B cell (primary cell): ENCODE measurements at regions not wholly inside any gene's neighbourhood (a gene's known extent, or its start where the extent isn't known, plus 50 kb on each side); places are given as distances from the start of the nearest gene placed in this dataset.

Experiments
- ATAC-seq: fragments of 200-7000 bp; cut with Tn5 transposase; one replicate; pipeline ENCODE4 v1.10.0; 2021; ENCODE audit warnings: low read depth, mild to moderate bottlenecking, moderate number of reproducible peaks, moderate library complexity
- CTCF ChIA-PET: fragments of 350-600 bp; sonication (Branson Sonifier 250); formaldehyde crosslinking; loops from one replicate; lab custom pipeline; 2021; ENCODE audit warnings: antibody characterized with exemption, inconsistent platforms; lab: Charles Lee
- POLR2A ChIA-PET: fragments of 350-600 bp; sonication (Branson Sonifier 250); formaldehyde crosslinking; loops from one replicate; lab custom pipeline; 2021; ENCODE audit warnings: antibody characterized with exemption; lab: Charles Lee
- DNase-seq: peaks from one replicate; pipeline ENCODE4 v3.0.0; 2013
- H2AFZ ChIP-seq: 2 replicates; pipeline ENCODE4 v1.6.1; 2012; ENCODE audit warnings: mild to moderate bottlenecking, low read depth, low read length; ENCODE audit not compliant: insufficient read depth, poor library complexity, severe bottlenecking
- H3K27ac ChIP-seq, 2 donors: 1 replicate in 1 of 2; 2 replicates in 1 of 2; pipeline ENCODE4 v1.5.1; 2012 to 2013; ENCODE audit warnings: low read length in 2 of 2, mild to moderate bottlenecking in 2 of 2, moderate library complexity in 1 of 2
- H3K27me3 ChIP-seq, 4 experiments: fragments of 200-600 bp in 1 of 4; sonication (generic) in 1 of 4; replicated peaks in 1 of 4; 1 replicate in 2 of 4; 2 replicates in 2 of 4; pipeline versions ENCODE4 v1.6.1 to v1.7.0; 2013 to 2016; ENCODE audit warnings: low read length in 3 of 4, mild to moderate bottlenecking in 2 of 4, mixed read lengths in 1 of 4, moderate library complexity in 1 of 4; ENCODE audit not compliant: insufficient read depth in 4 of 4, control insufficient read depth in 3 of 4; ENCODE audit errors: control extremely low read depth in 1 of 4
- H3K36me3 ChIP-seq, 2 experiments: replicated peaks in 1 of 2; 1 replicate in 1 of 2; 2 replicates in 1 of 2; pipeline versions ENCODE4 v1.6.1 to v1.7.1; 2013; ENCODE audit warnings: low read length in 1 of 2; ENCODE audit not compliant: insufficient read depth in 2 of 2, control insufficient read depth in 1 of 2; ENCODE audit errors: control extremely low read depth in 1 of 2, extremely low read depth in 1 of 2
- H3K4me1 ChIP-seq, 2 donors: fragments of 200-600 bp in 1 of 2; sonication (generic) in 1 of 2; 1 replicate in 1 of 2; 2 replicates in 1 of 2; pipeline versions ENCODE4 v1.5.1 to v1.6.1; 2013 to 2017; ENCODE audit warnings: low read length in 2 of 2; ENCODE audit not compliant: control insufficient read depth in 2 of 2, insufficient read depth in 2 of 2
- H3K4me2 ChIP-seq: replicated peaks from 2 replicates; pipeline ENCODE3; 2012; ENCODE audit warnings: mild to moderate bottlenecking, low read depth, low read length; ENCODE audit not compliant: poor library complexity, severe bottlenecking
- H3K4me3 ChIP-seq, 5 experiments: fragments of 200-600 bp in 1 of 5; sonication (generic) in 1 of 5; 1 replicate in 3 of 5; 2 replicates in 2 of 5; pipeline versions ENCODE4 v1.5.1 to v1.7.0; 2011 to 2016; ENCODE audit warnings: low read length in 4 of 5, mild to moderate bottlenecking in 4 of 5, low read depth in 2 of 5, control low read depth in 1 of 5, moderate library complexity in 1 of 5; ENCODE audit not compliant: insufficient read depth in 1 of 5; ENCODE audit errors: control extremely low read depth in 1 of 5, extremely low read depth in 1 of 5
- H3K79me2 ChIP-seq: fragments of 200-600 bp; sonication (generic); one replicate; pipeline ENCODE4 v1.6.0; 2016; ENCODE audit warnings: low read length; ENCODE audit not compliant: control insufficient read depth, insufficient read depth
- H3K9ac ChIP-seq: fragments of 200-600 bp; sonication (generic); 2 replicates; pipeline ENCODE4 v1.6.1; 2017; ENCODE audit warnings: mild to moderate bottlenecking, low read length, moderate library complexity
- H3K9me3 ChIP-seq, 3 donors: one replicate each; pipeline versions ENCODE4 v1.6.1 to v1.7.1; 2013; ENCODE audit warnings: low read length in 2 of 3; ENCODE audit not compliant: control insufficient read depth in 2 of 3, insufficient read depth in 1 of 3; ENCODE audit errors: control extremely low read depth in 1 of 3
- H4K20me1 ChIP-seq: 2 replicates; pipeline ENCODE4 v1.6.0; 2012; ENCODE audit warnings: mild to moderate bottlenecking, low read length; ENCODE audit not compliant: insufficient read depth, control insufficient read depth, poor library complexity, severe bottlenecking
- H3K27ac Mint-ChIP-seq: one replicate; pipeline ENCODE4 v1.8.0; 2021; ENCODE audit warnings: mixed read lengths
- H3K27me3 Mint-ChIP-seq: one replicate; pipeline ENCODE4 v1.8.0; 2021; ENCODE audit warnings: mixed read lengths
- H3K4me1 Mint-ChIP-seq: one replicate; pipeline ENCODE4 v1.8.0; 2021; ENCODE audit warnings: mixed read lengths
- H3K4me3 Mint-ChIP-seq: one replicate; pipeline ENCODE4 v1.8.0; 2021; ENCODE audit warnings: mixed read lengths
- H3K9me3 Mint-ChIP-seq: one replicate; pipeline ENCODE4 v1.8.0; 2022; ENCODE audit warnings: mixed read lengths; ENCODE audit not compliant: insufficient read depth
- EZH2 ChIP-seq: IDR thresholded peaks from 2 replicates; pipeline ENCODE4 v1.6.1; 2012; ENCODE audit warnings: borderline replicate concordance, low read depth, mild to moderate bottlenecking, moderate library complexity, low read length; ENCODE audit not compliant: insufficient read depth, poor library complexity, severe bottlenecking
- WGBS: methylation state at CpG from one replicate; pipeline ENCODE4 v1.1.5; 2013; ENCODE audit warnings: missing lambda C conversion rate; ENCODE audit not compliant: insufficient coverage; 5-methylcytosine and 5-hydroxymethylcytosine counted together
- intact Hi-C: fragments of 100-400 bp; cut with micrococcal nuclease; formaldehyde crosslinking; loops from one replicate; pipeline ENCODE4 v1.10.0; 2022
- TF ChIP-seq, protein P1 (sequence below): fragments of 200-600 bp; IDR thresholded peaks from one replicate; pipeline ENCODE4 v1.8.0; 2022; ENCODE audit warnings: antibody characterized with exemption, mild to moderate bottlenecking

DNA sequence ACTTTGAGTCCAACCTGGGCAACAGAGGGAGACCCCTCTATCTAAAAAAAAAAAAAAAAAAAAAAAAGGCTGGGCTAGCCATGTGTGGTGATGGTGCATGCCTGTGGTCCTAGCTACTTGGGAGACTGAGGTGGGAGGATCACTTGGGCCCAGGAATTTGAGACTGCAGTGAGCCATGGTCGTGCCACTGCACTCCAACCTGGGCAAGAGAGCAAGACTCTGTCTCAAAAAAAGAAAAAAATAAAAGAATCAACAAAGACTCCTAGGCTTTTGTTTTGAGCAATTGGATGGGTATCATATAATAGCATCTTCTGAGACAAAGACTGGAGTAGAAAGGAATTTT, 481.7 kb upstream of the PAPPA start:
- no peaks in the 10 kb centered on the region for H3K4me1 ChIP-seq
- no peak for TF ChIP-seq EZH2
- TF ChIP-seq, protein P1, sequence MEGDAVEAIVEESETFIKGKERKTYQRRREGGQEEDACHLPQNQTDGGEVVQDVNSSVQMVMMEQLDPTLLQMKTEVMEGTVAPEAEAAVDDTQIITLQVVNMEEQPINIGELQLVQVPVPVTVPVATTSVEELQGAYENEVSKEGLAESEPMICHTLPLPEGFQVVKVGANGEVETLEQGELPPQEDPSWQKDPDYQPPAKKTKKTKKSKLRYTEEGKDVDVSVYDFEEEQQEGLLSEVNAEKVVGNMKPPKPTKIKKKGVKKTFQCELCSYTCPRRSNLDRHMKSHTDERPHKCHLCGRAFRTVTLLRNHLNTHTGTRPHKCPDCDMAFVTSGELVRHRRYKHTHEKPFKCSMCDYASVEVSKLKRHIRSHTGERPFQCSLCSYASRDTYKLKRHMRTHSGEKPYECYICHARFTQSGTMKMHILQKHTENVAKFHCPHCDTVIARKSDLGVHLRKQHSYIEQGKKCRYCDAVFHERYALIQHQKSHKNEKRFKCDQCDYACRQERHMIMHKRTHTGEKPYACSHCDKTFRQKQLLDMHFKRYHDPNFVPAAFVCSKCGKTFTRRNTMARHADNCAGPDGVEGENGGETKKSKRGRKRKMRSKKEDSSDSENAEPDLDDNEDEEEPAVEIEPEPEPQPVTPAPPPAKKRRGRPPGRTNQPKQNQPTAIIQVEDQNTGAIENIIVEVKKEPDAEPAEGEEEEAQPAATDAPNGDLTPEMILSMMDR = no peak
- no peak overlapping the region for H3K27ac ChIP-seq
- no peak for ATAC-seq
- H2AFZ ChIP-seq = no peak overlapping the region
- Mint-ChIP-seq H3K27ac (no peak overlapping the region), H3K9me3 (peaks cover 4% of the 10 kb centered on the region), H3K4me1 (no peaks in the 10 kb centered on the region), H3K4me3 (no peak overlapping the region), H3K27me3 (no peaks in the 10 kb centered on the region)
- H3K9ac ChIP-seq = no peak overlapping the region
- no peaks in the 10 kb centered on the region for H3K9me3 ChIP-seq
- intact Hi-C loops = no loop called here
- no peaks in the 10 kb centered on the region for H4K20me1 ChIP-seq
- ChIA-PET CTCF (no interaction called here), POLR2A (no interaction called here)
- H3K4me3 ChIP-seq = no peak overlapping the region
- H3K4me2 ChIP-seq = no peak overlapping the region
- no peaks in the 10 kb centered on the region for H3K79me2 ChIP-seq
- H3K27me3 ChIP-seq = no peaks in the 10 kb centered on the region
- DNase-seq = no peak
- H3K36me3 ChIP-seq = no peaks in the 10 kb centered on the region
- WGBS = no CpG with 5 or more reads among the region's 1 CpG

GRCh38 chr9:115672477-115673316, 480.9 kb upstream of the PAPPA start:
- ATAC-seq (no peak), DNase-seq (no peak)
- no peaks in the 10 kb centered on the region for H3K4me1 Mint-ChIP-seq
- H2AFZ ChIP-seq = no peak overlapping the region
- H3K4me3 Mint-ChIP-seq = no peak overlapping the region
- no peaks in the 10 kb centered on the region for H4K20me1 ChIP-seq
- H3K9me3 Mint-ChIP-seq = peaks cover 4% of the 10 kb centered on the region
- WGBS = 61% methylated on average over 4 of the region's 7 CpGs
- H3K36me3 ChIP-seq = no peaks in the 10 kb centered on the region
- no peaks in the 10 kb centered on the region for H3K27me3 ChIP-seq
- intact Hi-C loops = no loop called here
- CTCF ChIA-PET = no interaction called here
- POLR2A ChIA-PET = no interaction called here
- H3K9me3 ChIP-seq = no peaks in the 10 kb centered on the region
- no peaks in the 10 kb centered on the region for H3K4me1 ChIP-seq
- H3K79me2 ChIP-seq = no peaks in the 10 kb centered on the region
- H3K27ac ChIP-seq = no peak overlapping the region
- no peaks in the 10 kb centered on the region for H3K27me3 Mint-ChIP-seq
- no peak overlapping the region for H3K4me3 ChIP-seq
- H3K9ac ChIP-seq = no peak overlapping the region
- TF ChIP-seq EZH2 = no peak
- no peak overlapping the region for H3K27ac Mint-ChIP-seq
- H3K4me2 ChIP-seq = no peak overlapping the region
